H9 (cell line): ENCODE measurements at regions not wholly inside any gene's neighbourhood (a gene's known extent, or its start where the extent isn't known, plus 50 kb on each side); places are given as distances from the start of the nearest gene placed in this dataset.

Experiments used
- DNase-seq: peaks from one replicate; pipeline ENCODE4 v3.0.0-alpha.2; 2017
- H2AFZ ChIP-seq: one replicate; pipeline ENCODE4 v1.6.1; 2013; ENCODE audit warnings: mild to moderate bottlenecking, low read length, control low read depth, moderate library complexity
- H2AK5ac ChIP-seq: 2 replicates; pipeline ENCODE4 v1.6.1; 2013; ENCODE audit warnings: low read length, control low read depth, mixed read lengths; ENCODE audit not compliant: insufficient read length
- H2BK120ac ChIP-seq: one replicate; pipeline ENCODE4 v1.6.1; 2013; ENCODE audit warnings: low read depth, mild to moderate bottlenecking, low read length, control low read depth, inconsistent platforms; ENCODE audit not compliant: poor library complexity, severe bottlenecking
- H2BK12ac ChIP-seq: 2 replicates; pipeline ENCODE4 v1.6.1; 2013; ENCODE audit warnings: low read length, control low read depth, mixed read lengths, low read depth; ENCODE audit not compliant: insufficient read length
- H2BK15ac ChIP-seq: 2 replicates; pipeline ENCODE4 v1.6.1; 2013; ENCODE audit warnings: low read depth, low read length, control low read depth
- H2BK20ac ChIP-seq: one replicate; pipeline ENCODE4 v1.6.1; 2013; ENCODE audit warnings: low read depth, mild to moderate bottlenecking, low read length, control low read depth, inconsistent platforms; ENCODE audit not compliant: poor library complexity, severe bottlenecking
- H2BK5ac ChIP-seq: 2 replicates; pipeline ENCODE4 v1.6.1; 2013; ENCODE audit warnings: low read length, control low read depth, mixed read lengths; ENCODE audit not compliant: insufficient read length
- H3K14ac ChIP-seq: 2 replicates; pipeline ENCODE4 v1.6.1; 2013; ENCODE audit warnings: low read length, control low read depth; ENCODE audit not compliant: insufficient read depth
- H3K18ac ChIP-seq: 2 replicates; pipeline ENCODE4 v1.6.1; 2013; ENCODE audit warnings: low read depth, mild to moderate bottlenecking, mixed read lengths, low read length, control low read depth; ENCODE audit not compliant: insufficient read length
- H3K23ac ChIP-seq: 2 replicates; pipeline ENCODE4 v1.6.1; 2013; ENCODE audit warnings: low read length, control low read depth, mixed read lengths, low read depth; ENCODE audit not compliant: insufficient read length
- H3K23me2 ChIP-seq: 2 replicates; pipeline ENCODE4 v1.6.1; 2013; ENCODE audit warnings: low read depth, mild to moderate bottlenecking, mixed read lengths, low read length, control low read depth; ENCODE audit not compliant: insufficient read length, poor library complexity, severe bottlenecking
- H3K27ac ChIP-seq: 2 replicates; pipeline ENCODE4 v1.5.1; 2013; ENCODE audit warnings: low read length, control low read depth, mixed read lengths, low read depth; ENCODE audit not compliant: insufficient read length
- H3K27me3 ChIP-seq: 2 replicates; pipeline ENCODE4 v1.6.1; 2013; ENCODE audit warnings: low read length, control low read depth, inconsistent platforms; ENCODE audit not compliant: insufficient read depth
- H3K4ac ChIP-seq: 2 replicates; pipeline ENCODE4 v1.6.1; 2013; ENCODE audit warnings: low read depth, mild to moderate bottlenecking, control low read depth, inconsistent platforms, low read length, moderate library complexity
- H3K4me1 ChIP-seq: 2 replicates; pipeline ENCODE4 v1.6.1; 2013; ENCODE audit warnings: low read length, control low read depth, inconsistent platforms; ENCODE audit not compliant: insufficient read depth
- H3K4me2 ChIP-seq: 2 replicates; pipeline ENCODE4 v1.6.1; 2013; ENCODE audit warnings: low read length, control low read depth, mixed read lengths; ENCODE audit not compliant: insufficient read length, insufficient read depth
- H3K56ac ChIP-seq: 2 replicates; pipeline ENCODE4 v1.6.1; 2013; ENCODE audit warnings: low read depth, mild to moderate bottlenecking, mixed read lengths, low read length, control low read depth; ENCODE audit not compliant: insufficient read length
- H3K79me1 ChIP-seq: 2 replicates; pipeline ENCODE4 v1.6.1; 2013; ENCODE audit warnings: low read depth, mild to moderate bottlenecking, moderate library complexity, low read length, control low read depth, inconsistent platforms; ENCODE audit not compliant: insufficient read depth, poor library complexity, severe bottlenecking
- H3K79me2 ChIP-seq: 2 replicates; pipeline ENCODE4 v1.6.1; 2013; ENCODE audit warnings: low read length, control low read depth, inconsistent platforms; ENCODE audit not compliant: insufficient read depth
- H3K9ac ChIP-seq: 2 replicates; pipeline ENCODE4 v1.6.1; 2013; ENCODE audit warnings: low read length, control low read depth, mixed read lengths; ENCODE audit not compliant: insufficient read length; ENCODE audit errors: extremely low read depth
- H3K9me3 ChIP-seq: one replicate; pipeline ENCODE4 v1.6.1; 2013; ENCODE audit warnings: low read depth, low read length, inconsistent platforms; ENCODE audit not compliant: control insufficient read depth
- H3T11ph ChIP-seq: one replicate; pipeline ENCODE4 v1.6.1; 2013; ENCODE audit warnings: mild to moderate bottlenecking, low read length, control low read depth, inconsistent platforms
- H4K20me1 ChIP-seq: one replicate; pipeline ENCODE4 v1.6.1; 2013; ENCODE audit not compliant: control insufficient read depth, insufficient read length, insufficient read depth
- H4K5ac ChIP-seq: 2 replicates; pipeline ENCODE4 v1.6.1; 2013; ENCODE audit warnings: low read depth, mild to moderate bottlenecking, mixed read lengths, low read length, control low read depth; ENCODE audit not compliant: insufficient read length
- H4K8ac ChIP-seq: replicated peaks from 2 replicates; pipeline ENCODE4 v1.6.1; 2013; ENCODE audit warnings: low read length, control low read depth, mixed read lengths, low read depth; ENCODE audit not compliant: insufficient read length
- H4K91ac ChIP-seq: 2 replicates; pipeline ENCODE4 v1.6.1; 2013; ENCODE audit warnings: low read depth, mild to moderate bottlenecking, moderate library complexity, mixed read lengths, low read length, control low read depth; ENCODE audit not compliant: insufficient read length
- H3K27ac Mint-ChIP-seq, 3 experiments: 2 replicates in 2 of 3; 3 replicates in 1 of 3; pipeline ENCODE4 v1.8.0; 2020 to 2021; ENCODE audit warnings: mixed read lengths in 3 of 3, mild to moderate bottlenecking in 1 of 3, moderate library complexity in 1 of 3
- H3K27me3 Mint-ChIP-seq: 2 replicates; pipeline ENCODE4 v1.8.0; 2021; ENCODE audit warnings: low read depth, mild to moderate bottlenecking, moderate library complexity, mixed read lengths
- H3K36me3 Mint-ChIP-seq, 3 experiments: 2 replicates in 2 of 3; 3 replicates in 1 of 3; pipeline ENCODE4 v1.8.0; 2020 to 2021; ENCODE audit warnings: low read depth in 3 of 3, mixed read lengths in 3 of 3; ENCODE audit not compliant: insufficient read depth in 1 of 3
- H3K4me1 Mint-ChIP-seq, 2 experiments: 2 replicates each; pipeline ENCODE4 v1.8.0; 2020; ENCODE audit warnings: mixed read lengths in 2 of 2
- H3K4me3 Mint-ChIP-seq, 2 experiments: 2 replicates in 1 of 2; 3 replicates in 1 of 2; pipeline ENCODE4 v1.8.0; 2020 to 2021; ENCODE audit warnings: mild to moderate bottlenecking in 2 of 2, mixed read lengths in 2 of 2, moderate library complexity in 1 of 2
- H3K9me3 Mint-ChIP-seq, 2 experiments: 2 replicates in 1 of 2; 3 replicates in 1 of 2; pipeline ENCODE4 v1.8.0; 2020; ENCODE audit warnings: mild to moderate bottlenecking in 2 of 2, mixed read lengths in 2 of 2, moderate library complexity in 1 of 2
- CTCF ChIP-seq: fragments of 200-600 bp; sonication (generic); conservative IDR thresholded peaks from 3 replicates; pipeline ENCODE4 v1.8.0; 2021; ENCODE audit warnings: antibody characterized with exemption, mild to moderate bottlenecking
- WGBS: extraction: QIAGEN DNeasy Blood & Tissue Kit; methylation state at CpG from one replicate; pipeline ENCODE4 v1.1.7; 2013; ENCODE audit warnings: missing lambda C conversion rate, low lambda C conversion rate, mixed read lengths; ENCODE audit not compliant: insufficient read length; ENCODE audit errors: extremely low coverage; 5-methylcytosine and 5-hydroxymethylcytosine counted together

- peaks cover 4 to 12% (median 7%) of the 10 kb centered on the region in 3 experiments; a peak in 4 of 7 replicates for H3K36me3 Mint-ChIP-seq
- H3K23me2 ChIP-seq: no peaks in the 10 kb centered on the region
- H3K23ac ChIP-seq: no peak overlapping the region
- no peaks in the 10 kb centered on the region for H3K79me1 ChIP-seq
- H4K8ac ChIP-seq: no peak overlapping the region
- H3K27me3 ChIP-seq: no peaks in the 10 kb centered on the region
- H3K9me3 Mint-ChIP-seq: peaks cover 13 to 15% of the 10 kb centered on the region in 2 experiments
- no peaks in the 10 kb centered on the region for H3K9me3 ChIP-seq
- H3K4ac ChIP-seq: no peak overlapping the region
- no peaks in the 10 kb centered on the region for H4K20me1 ChIP-seq
- H3K4me1 Mint-ChIP-seq: peaks cover 8 to 22% of the 10 kb centered on the region in 2 experiments
- peak overlapping the region in 1 of 3 experiments; percentile 7; a peak in 1 of 7 replicates for H3K27ac Mint-ChIP-seq
- H2BK20ac ChIP-seq: no peak overlapping the region
- H3K27me3 Mint-ChIP-seq: peaks cover 14% of the 10 kb centered on the region
- H3K4me2 ChIP-seq: no peak overlapping the region
- no peak overlapping the region for H4K5ac ChIP-seq
- H2BK15ac ChIP-seq: no peak overlapping the region
- no peak overlapping the region for H3K56ac ChIP-seq
- H2BK12ac ChIP-seq: no peak overlapping the region
- no peak overlapping the region for H2BK5ac ChIP-seq
- no peaks in the 10 kb centered on the region for H3K79me2 ChIP-seq
- no peak overlapping the region for H2AFZ ChIP-seq
- H3K4me3 Mint-ChIP-seq: no peak overlapping the region
- H2AK5ac ChIP-seq: no peak overlapping the region
- no peak overlapping the region for H2BK120ac ChIP-seq
- WGBS: no CpG with 5 or more reads among the region's 13 CpGs
- H3K18ac ChIP-seq: no peak overlapping the region
- no peak overlapping the region for H3K9ac ChIP-seq
- no peak for TF ChIP-seq CTCF
- no peak overlapping the region for H3K27ac ChIP-seq
- no peak overlapping the region for H4K91ac ChIP-seq
- no peak overlapping the region for H3K14ac ChIP-seq
- no peaks in the 10 kb centered on the region; the same call in 1 of the 2 replicates for H3K4me1 ChIP-seq
- H3T11ph ChIP-seq: no peak overlapping the region
- no peak for DNase-seq
Observed at GRCh38 chr1:30650038-30650967, 73.1 kb downstream of the MATN1 start.
